HL-60 (cell line): ENCODE measurements at regions not wholly inside any gene's neighbourhood (a gene's known extent, or its start where the extent isn't known, plus 50 kb on each side); places are given as distances from the start of the nearest gene placed in this dataset.

ENCODE experiments used
- CTCF ChIP-seq: IDR thresholded peaks from one replicate; pipeline ENCODE4 v1.5.1; 2011; ENCODE audit warnings: low read length, control low read depth, inconsistent platforms; ENCODE audit not compliant: insufficient read depth
- GABPA ChIP-seq: IDR thresholded peaks from 2 replicates; pipeline ENCODE4 v1.6.1; 2012; ENCODE audit warnings: low read depth
- POLR2AphosphoS5 ChIP-seq: IDR thresholded peaks from 2 replicates; pipeline ENCODE4 v1.6.1; 2012; ENCODE audit warnings: low read depth
- REST ChIP-seq: IDR thresholded peaks from 2 replicates; pipeline ENCODE4 v1.6.1; 2012; ENCODE audit warnings: low read depth; ENCODE audit not compliant: insufficient replicate concordance
- SPI1 ChIP-seq: IDR thresholded peaks from 2 replicates; pipeline ENCODE4 v1.6.1; 2012; ENCODE audit warnings: low read depth, mild to moderate bottlenecking, borderline replicate concordance

GRCh38 chr15:84398763-84399701, 163.5 kb downstream of the GOLGA6L4 start:
- TF ChIP-seq CTCF (no peak), REST (no peak), POLR2AphosphoS5 (no peak), GABPA (no peak), SPI1 (no peak)
